GM10266 (cell line): ENCODE measurements at regions not wholly inside any gene's neighbourhood (a gene's known extent, or its start where the extent isn't known, plus 50 kb on each side); places are given as distances from the start of the nearest gene placed in this dataset.

Experiments used
- DNase-seq: peaks from one replicate; pipeline ENCODE4 v3.0.0; 2012; ENCODE audit errors: extremely low spot score
- CTCF ChIP-seq: IDR thresholded peaks from 2 replicates; pipeline ENCODE4 v1.5.1; 2012; ENCODE audit warnings: mild to moderate bottlenecking, low read depth; ENCODE audit not compliant: control insufficient read depth, insufficient read depth; ENCODE audit errors: missing control alignments

GRCh38 chr1:73911849-73912248 is 286.1 kb downstream of the LRRIQ3 start:
- TF ChIP-seq CTCF = no peak
- DNase-seq = no peak

DNA sequence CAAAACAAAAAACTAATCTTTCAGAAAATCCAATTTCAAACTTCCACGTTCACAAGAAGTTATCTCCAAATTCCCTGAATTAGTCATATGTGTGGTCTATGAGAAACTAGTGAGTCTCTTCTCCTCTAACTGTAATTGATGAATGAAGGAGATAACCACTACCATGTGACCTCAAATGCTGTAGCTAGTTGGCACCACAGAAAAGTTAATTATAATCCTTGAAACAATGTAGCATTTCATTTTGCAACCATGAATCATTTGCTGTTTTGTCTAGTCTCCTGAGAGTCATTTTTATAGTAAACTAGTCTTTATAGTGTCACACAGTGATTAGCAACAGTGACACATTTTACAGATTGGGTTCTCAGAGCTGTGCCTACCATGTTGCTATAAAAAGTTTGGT is 287.5 kb downstream of the LRRIQ3 start:
- no peak for DNase-seq
- no peak for TF ChIP-seq CTCF

- no peak for DNase-seq
- no peak for TF ChIP-seq CTCF
Measured at GRCh38 chr1:73910062-73910461, 287.9 kb downstream of the LRRIQ3 start.

DNA sequence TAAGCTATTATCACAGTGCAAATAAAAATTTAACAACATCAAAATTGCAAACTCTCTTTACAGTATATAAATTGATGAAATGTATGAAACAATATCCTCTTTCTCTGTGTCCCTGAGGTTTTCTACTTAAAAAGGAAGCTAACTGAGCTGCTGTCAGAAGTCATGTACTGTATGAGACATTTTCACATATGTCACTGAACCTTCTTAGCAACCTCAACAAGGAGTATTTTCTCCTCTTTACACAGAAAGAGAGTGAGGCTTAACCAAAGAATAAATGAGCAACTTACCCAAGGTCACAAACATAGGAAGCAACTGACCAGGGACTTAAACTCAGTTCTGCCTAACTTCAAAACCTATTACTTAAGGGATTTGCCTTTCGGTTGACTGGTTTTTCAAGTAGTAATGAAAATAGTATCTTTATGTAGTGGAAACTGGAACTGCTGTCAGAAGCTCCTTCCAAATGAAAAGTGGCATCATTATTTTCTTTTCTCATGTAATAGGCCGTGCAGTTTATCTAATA is 288.9 kb downstream of the LRRIQ3 start:
- DNase-seq = no peak

GRCh38 chr1:73907051-73907450 is 290.9 kb downstream of the LRRIQ3 start:
- TF ChIP-seq CTCF = no peak
- no peak for DNase-seq

More for the DNA sequence above, 288.9 kb downstream of the LRRIQ3 start:
- no peak for TF ChIP-seq CTCF

DNA sequence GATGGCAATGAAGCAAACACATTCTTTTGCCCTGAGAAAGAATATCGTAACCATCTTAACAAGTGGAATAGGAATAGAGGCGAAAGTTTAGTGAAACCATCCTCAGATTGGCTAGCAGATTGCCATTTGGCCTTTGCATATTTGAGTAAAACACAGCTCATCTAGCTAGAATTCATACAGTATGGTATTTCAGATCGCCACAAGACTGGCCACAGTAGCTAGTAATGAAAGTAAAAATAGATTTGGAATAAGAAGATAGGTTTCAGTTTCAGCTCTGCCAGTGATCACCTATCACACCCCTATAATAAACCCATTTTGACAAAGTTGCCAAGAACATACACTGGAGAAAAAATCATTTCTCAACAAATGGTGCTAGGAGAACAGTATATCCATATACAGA is 294.9 kb downstream of the LRRIQ3 start:
- no peak for DNase-seq
- no peak for TF ChIP-seq CTCF

DNA sequence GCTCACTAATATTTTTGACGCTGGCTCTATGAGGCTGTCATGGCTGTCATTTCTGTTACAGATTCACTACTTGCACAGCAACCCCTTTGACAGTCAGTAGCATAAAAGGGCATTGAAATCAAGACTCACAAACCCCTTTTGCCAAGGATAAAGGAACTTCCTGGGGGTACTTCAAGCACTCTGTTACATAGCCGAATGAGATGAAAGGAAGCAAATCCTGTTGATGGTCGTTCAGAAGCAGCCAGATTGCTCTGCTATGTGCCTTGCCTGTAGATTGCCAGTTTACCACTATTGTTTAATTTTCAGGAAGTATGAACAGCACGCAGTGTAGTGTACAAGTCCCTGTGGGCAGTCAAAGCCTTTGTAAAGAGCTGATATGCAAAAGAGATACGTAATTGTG is 296.2 kb downstream of the LRRIQ3 start:
- no peak for TF ChIP-seq CTCF
- DNase-seq = no peak
